GM18499 (cell line): ENCODE measurements at regions not wholly inside any gene's neighbourhood (a gene's known extent, or its start where the extent isn't known, plus 50 kb on each side); places are given as distances from the start of the nearest gene placed in this dataset.

ENCODE experiments used
- ATAC-seq: cut with Tn5 transposase; IDR thresholded peaks from one replicate; pipeline ENCODE4 v1.9.1; 2021; ENCODE audit warnings: moderate number of reproducible peaks; ENCODE audit not compliant: insufficient read depth, unreplicated experiment

DNA sequence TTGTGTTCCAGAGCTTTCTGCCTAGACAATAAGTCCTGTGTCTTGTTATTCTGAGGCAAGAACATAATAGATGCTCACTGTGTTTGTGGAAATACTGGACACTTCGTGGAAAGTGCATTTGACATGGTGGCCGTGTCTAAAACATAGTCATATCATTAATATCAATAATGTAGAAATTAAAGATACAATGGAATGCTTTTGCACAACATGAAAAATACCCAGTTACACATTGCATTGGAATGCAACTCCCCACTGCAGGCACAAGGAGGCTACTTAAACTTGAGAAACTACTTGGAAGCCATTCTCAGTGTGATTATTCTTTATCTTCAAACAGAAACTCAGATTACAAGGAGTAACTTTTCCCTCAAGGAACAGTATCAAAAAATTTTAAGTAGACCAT is 145.3 kb upstream of the ZNF462 start:
- no peak for ATAC-seq

DNA sequence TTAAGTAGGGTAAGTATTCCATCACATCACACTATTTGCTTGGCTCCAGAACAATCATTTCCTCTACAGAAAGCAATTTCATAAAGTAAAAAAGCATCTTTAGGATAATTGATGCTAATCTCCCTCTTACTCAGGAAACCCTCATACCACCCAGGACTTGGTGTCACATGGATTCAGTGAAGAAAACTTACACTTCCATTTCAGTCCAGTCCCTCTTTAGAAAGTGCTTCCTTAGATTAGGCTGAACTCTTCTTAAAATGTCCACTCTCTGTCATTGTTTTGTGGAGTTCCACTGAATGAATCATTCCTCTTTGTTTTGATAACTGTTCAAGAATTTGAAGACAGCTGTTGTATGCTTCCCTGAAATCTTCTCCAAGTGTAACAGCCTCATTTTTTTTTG is 144.0 kb upstream of the ZNF462 start:
- ATAC-seq: no peak

DNA sequence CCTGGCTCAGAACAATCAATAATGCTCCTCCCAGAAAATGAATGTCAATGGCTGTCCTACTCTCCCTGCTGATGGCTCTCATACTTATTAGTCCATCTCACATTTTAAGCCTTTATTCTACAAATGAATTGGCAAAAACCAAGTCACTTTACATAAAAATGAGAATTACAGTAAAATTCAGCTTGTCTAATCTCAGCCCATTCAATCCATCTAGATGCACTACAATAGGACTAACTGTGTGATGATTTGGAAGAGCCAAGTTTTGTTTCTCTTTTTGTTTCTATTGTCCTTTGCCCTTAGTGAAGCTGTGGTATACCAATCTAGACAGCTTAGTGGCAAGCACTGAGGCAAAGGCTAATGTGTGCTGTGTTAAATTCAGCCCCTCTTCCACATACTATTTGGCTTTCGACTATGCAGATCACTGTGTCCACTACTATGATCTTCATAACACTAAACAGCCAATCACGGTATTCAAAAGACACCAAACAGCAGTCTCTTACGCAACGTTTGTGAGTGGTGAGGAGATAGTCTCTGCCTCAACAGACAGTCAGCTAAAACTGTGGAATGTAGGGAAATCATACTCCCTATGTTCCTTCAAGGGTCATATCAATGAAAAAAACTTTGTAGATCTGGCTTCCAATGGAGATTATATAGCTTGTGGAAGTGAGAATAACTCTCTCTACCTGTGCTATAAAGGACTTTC is 140.8 kb upstream of the ZNF462 start:
- ATAC-seq: no peak

DNA sequence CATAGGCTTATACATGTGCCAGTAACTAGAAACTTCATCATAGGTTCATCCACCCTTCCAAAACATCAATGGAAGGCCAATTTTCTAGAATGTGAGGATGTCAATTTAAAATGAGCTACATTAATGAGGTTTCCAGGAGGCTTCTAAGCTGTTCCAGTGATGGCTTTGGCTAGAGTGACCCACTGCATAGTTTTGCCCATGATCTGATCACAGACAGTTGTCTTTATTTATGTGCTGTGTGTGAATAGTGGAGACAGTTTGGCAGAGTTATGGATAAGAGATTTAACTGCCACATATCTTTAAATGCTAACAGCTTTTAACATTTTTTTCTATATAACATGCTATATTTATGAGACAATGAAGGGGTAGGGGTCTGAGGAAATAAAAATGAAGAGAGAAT is 139.0 kb upstream of the ZNF462 start:
- ATAC-seq: no peak

- no peak for ATAC-seq
These were observed 138.4 kb upstream of the ZNF462 start for GRCh38 chr9:106724566-106724965.

GRCh38 chr9:106726070-106726815 is 136.7 kb upstream of the ZNF462 start:
- ATAC-seq: no peak

DNA sequence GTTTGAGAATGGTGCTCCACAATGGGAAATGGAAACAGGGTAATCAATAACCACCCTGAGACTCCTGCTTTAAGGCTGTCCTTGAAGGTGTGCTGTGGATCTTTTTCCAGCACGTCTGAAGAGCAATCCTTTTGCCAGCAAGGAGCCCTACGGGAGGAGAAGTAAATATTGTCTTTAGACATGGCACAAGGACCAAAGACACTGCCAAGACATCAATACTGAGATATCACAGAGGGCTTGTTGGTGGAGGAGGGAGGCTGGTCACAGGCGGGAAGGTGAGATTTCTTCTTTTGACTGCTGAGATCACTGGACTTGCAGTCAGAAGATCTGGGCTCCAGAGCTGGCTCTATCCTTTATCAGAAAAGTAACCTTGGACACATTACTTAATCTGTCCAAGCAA is 135.0 kb upstream of the ZNF462 start:
- no peak for ATAC-seq

GRCh38 chr9:106728860-106729259 is 134.1 kb upstream of the ZNF462 start:
- ATAC-seq: no peak

GRCh38 chr9:106731910-106732309 is 131.1 kb upstream of the ZNF462 start:
- no peak for ATAC-seq

DNA sequence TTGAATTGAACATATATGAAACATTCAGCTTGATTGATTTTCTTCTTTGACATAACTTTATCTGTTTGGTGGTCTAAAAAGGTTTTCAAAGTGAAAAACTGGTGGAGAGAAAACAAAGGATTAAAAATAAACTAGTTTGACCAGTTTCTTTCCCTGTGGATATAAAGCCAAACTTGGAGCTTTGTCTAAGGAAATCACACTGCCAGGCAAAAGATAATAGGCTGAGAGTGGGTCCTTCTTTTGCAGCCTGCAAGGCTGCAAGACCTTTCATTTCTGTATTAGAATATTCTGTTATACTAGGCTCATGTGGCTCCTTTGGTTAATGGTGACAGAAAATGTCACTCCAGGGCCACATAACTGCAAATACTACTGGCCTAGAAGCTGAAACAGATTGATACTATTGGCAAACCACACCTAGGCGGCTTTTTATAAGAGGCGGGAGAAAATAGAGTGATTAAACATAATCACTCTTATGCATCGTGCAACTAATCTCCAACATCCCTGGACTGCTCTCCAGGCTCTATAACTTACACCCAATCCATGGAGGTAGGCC is 129.1 kb upstream of the ZNF462 start:
- ATAC-seq: no peak

DNA sequence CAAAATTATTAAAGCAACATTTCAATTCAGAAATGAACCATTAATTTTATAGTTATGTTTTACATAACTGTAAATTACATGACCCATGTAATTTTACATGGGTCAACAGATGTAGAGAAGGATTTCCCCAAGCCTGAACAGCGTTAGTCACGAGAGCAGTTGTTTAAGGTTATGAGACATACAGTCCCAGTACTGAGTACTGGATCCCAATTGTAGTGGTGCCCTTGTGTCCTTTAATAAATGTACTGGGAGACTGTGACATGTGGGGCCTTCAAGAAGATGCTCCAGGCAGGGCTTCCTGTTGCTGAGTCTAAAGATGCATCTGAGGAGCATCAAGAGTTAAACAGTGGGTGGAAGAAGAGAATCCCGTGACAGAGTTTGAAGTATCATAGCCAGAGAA is 125.5 kb upstream of the ZNF462 start:
- no peak for ATAC-seq

GRCh38 chr9:106738109-106738508 is 124.9 kb upstream of the ZNF462 start:
- ATAC-seq: no peak

DNA sequence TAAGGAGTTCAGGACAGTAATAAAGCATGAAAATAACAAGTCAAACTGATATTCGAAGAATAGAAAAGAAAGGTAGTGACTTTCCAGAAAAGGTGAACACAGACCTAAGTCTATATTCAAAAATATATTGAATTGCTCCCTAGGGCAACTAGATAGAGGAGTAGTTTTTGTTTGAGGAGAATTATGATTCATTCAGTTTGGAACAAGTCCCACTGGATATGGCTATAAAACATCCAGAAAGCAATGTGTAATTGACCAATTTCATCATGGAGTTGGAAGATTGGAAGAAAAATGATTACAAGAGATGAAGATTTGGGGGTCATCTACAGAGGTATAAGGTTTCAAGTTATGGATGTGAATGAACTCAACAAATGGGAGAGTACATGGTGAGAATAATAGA is 117.5 kb upstream of the ZNF462 start:
- ATAC-seq: no peak

DNA sequence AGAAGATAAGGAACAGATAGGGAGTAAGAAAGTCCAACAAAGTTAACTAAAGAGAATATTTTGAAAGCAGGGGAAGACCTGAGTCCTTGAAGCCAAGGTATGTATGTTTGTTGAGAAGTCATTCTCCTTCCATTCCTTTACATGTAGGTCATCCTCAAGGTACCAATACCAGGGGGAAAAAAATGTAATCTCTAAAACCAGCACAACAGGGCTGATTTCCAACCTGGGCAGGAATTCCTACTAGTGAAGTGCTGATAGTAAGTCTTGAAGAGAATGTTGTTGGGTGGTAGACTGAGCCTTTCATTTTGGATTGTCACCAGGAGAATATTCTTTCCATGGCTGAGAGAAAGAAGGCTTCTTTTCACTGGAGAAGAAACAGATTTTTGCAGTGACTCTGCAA is 117.1 kb upstream of the ZNF462 start:
- ATAC-seq: no peak

GRCh38 chr9:106751681-106752080 is 111.3 kb upstream of the ZNF462 start:
- no peak for ATAC-seq

GRCh38 chr9:106752581-106752980 is 110.4 kb upstream of the ZNF462 start:
- ATAC-seq: no peak

GRCh38 chr9:106753155-106753671 is 109.8 kb upstream of the ZNF462 start:
- ATAC-seq: peak; percentile 84

GRCh38 chr9:106755736-106756135 is 107.2 kb upstream of the ZNF462 start:
- ATAC-seq: no peak

GRCh38 chr9:106757514-106757913 is 105.5 kb upstream of the ZNF462 start:
- no peak for ATAC-seq

- ATAC-seq: peak; percentile 84
These were observed 104.1 kb upstream of the ZNF462 start for GRCh38 chr9:106758911-106759310.

GRCh38 chr9:106761493-106761892 is 101.5 kb upstream of the ZNF462 start:
- no peak for ATAC-seq
